ENCODE measurements at regions not wholly inside any gene's neighbourhood (a gene's known extent, or its start where the extent isn't known, plus 50 kb on each side); places are given as distances from the start of the nearest gene placed in this dataset.
A peak's percentile ranks its signal among the peaks of the same experiment; 100 is the strongest.
"Not testable (repeated sequence)": the region's sequence is repeated elsewhere in the genome, so short reads cannot be mapped to it uniquely, and the experiment has no call there.

DNA sequence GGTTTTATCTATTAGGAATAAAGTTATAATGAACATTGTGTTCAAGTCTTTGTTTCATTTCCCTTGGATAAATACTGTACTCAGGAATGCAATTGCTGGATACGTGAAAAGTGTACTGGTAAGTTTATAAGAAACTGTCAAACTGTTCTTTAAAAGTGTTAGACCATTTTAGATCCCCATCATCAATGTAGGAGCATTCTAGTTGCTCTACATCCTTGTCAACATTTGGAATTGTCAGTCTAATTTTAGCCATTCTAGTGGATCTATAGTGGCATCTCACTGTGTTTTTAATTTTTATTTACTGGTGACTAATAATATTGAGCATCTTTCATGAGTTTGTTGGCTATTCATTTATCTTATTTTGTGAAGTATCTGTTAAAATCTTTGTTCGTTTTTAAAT is 354.0 kb upstream of the NRP1 start:
- FAIRE-seq = no peak

DNA sequence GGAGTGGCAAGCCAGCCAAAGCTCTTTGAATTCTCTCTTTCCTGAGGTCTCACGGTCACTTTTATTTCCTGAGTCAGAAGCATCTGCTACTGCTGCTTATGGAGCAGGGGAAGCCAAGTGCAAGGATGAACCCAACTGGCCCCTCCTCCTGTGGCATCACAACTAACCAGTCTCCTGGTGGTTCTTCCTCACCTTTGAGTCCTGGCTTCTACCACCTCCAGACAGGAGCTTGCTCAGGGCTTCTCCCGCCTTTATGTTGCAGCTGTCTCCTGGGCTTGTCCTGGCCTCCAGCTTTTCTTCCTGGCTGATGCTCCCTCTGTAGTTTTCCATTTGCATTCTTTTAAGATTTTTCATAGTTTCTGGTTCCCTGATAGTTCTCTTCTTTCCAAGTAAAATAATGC is 349.7 kb upstream of the NRP1 start:
- FAIRE-seq = no peak

DNA sequence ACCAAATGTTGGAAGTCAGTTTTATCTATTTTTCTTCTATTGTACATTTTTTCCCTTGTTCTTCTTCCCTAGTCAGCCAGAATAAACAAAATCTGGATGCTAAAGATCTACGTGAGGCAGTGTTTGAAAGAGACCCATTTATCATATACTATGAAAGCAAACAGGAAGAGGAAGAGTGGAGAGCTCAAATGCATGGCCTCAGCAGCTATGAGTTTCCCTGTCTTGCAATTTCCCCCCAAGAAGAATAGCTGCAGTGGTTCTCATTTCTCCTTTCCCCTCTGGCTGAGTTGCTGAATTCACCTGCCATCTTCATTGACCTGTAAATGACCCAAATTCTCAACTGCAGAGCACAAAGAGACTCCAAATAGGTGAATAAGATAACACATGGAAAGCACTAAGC is 347.1 kb upstream of the NRP1 start:
- no peak for FAIRE-seq

DNA sequence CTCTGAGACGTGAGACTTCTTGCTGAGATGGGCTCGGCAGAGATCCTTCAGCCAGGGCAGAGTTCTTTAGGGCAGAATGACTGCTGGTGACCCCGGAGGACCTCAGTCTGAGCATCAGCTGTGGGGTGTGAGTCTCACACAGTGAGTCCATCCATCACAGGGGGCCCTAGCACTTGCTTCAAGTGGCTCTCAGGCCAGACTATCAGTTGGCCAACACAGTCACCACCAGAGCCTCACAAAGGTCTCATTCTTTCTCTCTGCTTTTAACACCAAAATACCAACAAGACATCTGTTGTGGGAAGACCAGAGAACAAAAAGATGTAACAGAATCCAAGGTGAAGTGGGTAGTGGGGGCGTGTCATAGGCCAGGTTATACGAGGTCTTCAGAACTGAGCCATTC is 345.6 kb upstream of the NRP1 start:
- no peak for FAIRE-seq

DNA sequence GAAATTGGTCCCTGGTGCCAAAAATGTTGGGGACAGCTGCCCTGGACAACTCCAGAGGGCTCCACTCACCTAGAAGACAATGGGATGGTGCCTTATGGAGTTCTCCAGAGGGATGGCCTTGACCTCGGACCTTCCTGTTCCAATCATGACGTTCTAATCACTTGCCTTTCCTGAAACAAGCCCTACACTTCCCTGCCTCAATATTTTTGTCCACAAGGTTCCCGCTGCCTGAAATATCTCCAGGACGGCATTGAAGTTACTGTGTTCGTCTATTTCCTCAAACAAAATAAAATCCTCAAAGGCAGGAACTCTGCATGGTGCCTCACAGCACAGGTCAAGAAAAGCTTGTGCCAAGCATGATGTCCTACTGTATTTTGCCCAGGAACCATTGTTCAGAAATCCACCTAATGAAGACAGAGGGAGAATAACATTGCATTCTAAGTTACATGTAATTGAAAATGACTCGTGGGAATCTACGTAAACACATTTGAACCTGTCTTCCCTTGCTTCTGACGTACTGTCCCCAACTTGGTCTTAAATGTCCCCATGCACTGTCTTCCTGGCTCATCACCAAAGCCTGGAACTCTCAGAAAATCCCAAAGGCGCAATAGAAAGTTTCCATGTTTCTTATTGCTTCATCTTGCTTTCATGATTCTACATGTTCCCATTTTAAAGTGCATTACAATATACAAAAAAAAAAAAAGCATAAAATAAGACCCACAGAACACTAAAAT is 342.3 kb upstream of the NRP1 start:
- FAIRE-seq = no peak

DNA sequence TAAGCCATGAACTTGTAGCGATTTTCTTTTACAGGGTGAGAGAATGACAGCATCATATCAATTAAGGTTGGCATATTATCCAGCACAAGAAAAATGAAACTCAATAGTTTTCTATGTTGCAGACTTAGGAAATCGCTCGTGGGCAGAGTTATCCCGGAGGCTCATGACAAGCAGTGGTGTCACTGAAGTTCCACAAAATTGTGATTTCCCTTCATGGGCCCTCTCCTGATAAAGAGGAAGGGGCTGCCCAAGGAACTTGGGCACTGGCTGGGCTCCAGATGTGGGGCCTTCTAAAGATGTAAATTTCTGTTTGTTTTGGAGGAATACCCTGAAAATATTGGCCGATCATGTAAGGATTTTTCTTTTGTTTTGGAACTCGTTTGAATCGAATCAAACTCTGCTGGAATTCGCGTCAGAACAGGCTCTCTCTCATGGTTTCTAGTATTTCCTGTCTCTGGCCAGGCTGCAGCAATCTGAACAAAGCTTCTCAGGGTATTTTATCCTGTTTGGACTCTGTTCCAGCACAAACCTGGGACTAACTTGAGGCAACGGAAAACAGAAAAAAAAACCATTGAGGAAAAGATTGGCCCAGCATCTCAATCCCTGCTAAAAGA is 340.6 kb upstream of the NRP1 start:
- no peak for FAIRE-seq

DNA sequence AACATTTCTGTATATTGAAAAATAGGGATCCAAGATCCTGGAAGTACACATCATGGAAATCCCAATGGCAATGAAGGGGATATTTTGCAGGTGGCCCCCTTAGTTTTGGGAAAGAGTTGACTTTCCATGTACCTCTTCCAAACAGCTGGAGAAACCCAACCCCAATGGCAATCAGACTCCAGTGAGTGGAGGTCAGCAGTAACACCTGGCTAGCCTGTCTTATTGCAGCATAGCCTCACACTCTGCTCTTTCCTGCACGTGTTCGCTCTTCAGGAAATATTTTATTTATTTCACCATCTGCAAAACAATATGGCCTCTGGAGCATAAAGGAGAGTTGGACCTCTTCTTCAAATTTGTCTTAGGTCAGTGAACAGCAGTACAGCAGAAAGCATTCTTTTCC is 340.0 kb upstream of the NRP1 start:
- no peak for FAIRE-seq

DNA sequence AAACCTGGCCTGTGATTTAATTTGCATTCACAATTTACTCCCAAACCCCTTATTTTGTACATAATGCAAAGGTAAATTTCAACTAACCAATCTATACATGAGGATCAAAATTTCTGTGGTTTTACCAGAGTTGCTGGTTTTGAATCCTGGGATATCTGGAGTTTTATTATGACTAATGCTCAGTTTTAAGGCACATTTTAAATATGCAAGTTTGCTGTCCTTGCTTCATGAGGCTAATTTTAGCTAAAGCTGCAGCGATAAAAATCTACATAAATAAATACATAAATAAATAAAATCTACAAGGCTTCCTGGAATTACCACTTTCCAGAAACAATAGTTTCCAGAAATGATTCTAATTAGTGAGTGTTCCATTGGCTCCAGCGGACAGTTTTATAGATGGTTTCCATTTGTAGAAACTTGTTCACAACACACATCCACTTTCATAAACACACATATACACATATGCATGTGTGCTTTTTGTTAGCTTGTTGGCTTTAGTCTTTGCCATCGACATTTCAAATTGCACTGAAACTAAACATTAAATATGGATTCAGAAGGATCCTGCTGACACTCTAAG is 339.5 kb upstream of the NRP1 start:
- peak; percentile 65 for FAIRE-seq

DNA sequence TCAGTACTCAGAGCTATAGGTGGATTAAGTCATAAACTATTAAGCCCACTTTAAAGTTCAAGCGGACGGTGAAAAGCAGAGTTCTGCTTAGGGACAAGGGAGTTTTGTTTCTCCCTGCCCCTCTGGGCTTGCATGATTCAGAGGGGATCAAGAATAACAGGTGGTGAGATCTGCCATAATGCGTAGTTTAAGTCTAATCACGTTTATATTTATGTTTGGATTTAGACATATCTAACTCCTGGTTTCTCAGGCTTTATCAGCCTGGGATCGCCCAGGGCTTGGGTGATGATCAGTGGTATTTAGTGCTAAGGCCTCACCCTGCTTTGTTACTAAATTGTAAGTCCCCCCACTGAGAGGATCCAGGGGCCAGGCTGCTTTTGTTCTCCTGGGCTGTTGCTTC is 335.4 kb upstream of the NRP1 start:
- no peak for FAIRE-seq

DNA sequence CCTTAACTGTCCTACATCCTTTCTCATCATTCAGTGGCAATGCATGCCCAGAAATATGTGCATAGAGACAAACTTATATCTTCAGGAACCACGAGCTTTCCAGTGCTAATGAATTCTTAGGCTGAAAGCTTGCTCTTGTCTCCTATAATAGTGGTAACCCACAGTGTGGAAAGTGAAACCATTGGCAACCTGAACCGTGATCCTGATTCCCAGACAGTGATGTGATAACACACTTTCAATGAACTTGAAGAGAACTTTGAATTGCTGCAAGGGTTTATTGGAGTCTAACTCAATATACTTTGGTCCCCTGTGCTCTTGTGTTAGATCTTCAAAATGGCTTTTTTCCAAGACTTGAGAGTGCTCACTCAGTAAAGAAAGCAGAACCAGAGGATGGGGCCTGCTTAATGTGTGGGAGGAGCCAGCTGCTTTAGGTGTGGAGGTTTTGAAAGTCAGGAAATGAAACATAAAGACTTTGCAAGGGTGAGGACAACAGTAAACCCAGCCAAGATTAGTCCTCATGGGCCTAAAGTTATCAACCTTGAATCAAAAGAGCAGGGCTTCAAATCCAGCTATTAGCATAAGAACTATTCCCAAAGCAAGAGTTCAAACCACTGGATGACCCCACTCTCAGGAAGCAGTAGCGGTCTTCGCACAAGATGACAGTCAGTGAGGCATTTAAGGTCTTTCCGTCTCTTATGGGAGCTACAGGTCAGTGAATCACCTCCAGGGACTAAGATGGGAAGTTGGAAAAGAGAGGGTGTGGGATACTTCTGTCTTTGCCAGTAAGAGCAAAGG is 332.4 kb upstream of the NRP1 start:
- no peak for FAIRE-seq

DNA sequence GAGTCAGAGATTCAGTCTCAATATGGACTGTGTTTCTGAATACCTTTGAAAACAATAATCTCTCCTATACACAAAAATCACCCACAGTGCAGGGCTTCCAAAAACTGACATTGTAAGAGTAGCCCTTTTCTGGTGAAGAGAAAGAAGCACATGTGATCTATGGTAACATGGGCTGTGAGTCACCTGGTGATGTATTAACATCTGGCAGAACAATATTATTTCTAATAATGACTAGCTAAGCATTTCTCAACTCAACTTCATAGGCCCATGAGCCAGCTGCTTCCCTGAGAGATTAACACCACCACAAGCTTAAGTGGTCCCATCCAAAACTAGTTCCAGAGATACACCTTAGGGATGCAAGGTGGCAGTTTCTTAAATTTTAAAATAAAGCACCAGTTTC is 331.0 kb upstream of the NRP1 start:
- FAIRE-seq = no peak

DNA sequence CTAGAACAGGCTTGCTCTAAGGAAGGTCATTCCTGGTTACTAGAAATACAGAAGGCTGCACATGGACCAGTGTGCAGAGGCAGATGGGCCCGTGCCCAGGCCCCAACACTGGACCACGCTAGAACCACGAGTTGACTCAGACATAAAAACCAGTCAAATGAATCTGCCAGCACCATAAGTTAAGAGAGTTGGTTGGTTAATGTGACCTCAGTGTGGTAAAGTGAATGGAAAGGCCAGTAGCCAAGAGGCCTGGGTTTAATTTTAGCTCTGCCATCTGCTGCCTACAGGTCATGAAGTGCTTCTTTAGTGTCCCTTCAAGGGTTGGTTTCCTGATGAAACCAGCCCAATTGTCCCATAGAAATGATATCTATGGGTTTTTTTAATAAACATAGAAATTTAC is 329.6 kb upstream of the NRP1 start:
- FAIRE-seq = no peak

DNA sequence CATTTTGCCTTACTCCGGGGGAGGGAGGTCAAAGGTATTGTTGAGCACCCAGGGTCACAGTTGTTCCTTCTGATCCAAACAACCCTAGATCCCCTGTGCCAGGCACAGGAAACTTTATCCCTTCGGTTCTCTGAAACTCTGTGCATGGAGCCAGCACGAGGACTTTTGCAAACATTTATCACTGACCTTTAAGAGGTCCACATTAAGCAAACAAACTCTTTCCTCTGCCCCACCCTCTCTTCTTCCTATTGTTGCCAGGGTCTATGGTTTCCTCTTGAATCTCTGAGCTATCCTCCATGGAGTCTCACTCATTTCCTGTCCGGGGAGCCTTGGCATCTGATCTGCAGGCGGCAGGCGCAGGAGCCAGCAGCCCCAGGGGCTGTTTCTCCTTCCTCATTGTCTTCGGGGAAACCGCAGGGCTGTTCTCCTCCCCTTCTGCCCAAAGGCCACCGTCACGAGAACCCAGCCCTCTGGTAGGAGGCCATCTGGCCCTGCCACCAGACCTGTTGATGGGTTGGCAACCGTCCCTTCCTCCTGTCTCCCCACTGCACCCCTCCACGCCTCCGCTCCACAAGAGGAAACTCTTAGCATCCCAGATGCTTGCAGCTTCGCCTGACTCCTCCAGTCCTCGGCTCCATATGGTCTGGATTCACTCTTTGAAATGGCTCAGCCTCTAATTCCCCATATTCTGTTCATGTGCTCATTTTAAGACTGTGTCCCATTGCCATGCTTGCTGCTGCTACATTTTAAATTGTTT is 327.3 kb upstream of the NRP1 start:
- FAIRE-seq = no peak

DNA sequence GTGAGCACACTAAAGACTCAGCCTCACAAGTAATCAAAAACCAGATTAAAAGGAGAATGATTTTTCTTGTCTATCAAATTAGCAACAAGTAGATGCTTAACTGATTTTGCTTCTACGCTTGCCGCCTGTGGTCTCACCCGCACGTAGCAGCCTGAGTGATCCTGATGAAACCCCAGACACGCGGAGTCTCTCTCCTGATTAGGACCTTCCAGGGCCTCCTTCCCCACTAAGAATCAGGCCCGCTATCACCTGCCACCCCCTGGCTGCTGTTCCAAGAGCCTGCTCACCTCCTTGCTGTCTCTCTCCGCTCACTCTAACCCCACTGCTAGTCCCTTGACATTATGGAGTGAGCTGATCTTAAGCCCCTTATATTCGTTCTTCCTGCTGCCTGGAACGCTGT is 325.9 kb upstream of the NRP1 start:
- no peak for FAIRE-seq

DNA sequence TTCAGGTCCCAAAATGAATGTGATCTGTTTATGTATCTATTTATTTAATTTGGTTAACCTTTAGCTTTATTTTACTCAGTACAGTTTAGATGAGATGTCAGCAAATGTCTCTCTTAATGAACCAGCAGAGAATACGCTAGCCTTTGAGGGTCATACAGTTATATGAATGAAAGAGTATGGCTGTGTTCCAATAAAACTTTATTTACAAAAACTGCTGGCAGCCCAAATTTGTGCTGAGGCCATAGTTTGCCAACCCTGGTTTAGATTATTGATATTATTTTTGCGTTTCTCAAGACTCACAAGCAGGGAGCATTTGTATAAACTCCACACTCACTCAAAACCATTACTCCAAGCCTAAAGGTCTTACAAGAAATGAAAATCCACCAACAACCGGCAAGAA is 323.4 kb upstream of the NRP1 start:
- no peak for FAIRE-seq

DNA sequence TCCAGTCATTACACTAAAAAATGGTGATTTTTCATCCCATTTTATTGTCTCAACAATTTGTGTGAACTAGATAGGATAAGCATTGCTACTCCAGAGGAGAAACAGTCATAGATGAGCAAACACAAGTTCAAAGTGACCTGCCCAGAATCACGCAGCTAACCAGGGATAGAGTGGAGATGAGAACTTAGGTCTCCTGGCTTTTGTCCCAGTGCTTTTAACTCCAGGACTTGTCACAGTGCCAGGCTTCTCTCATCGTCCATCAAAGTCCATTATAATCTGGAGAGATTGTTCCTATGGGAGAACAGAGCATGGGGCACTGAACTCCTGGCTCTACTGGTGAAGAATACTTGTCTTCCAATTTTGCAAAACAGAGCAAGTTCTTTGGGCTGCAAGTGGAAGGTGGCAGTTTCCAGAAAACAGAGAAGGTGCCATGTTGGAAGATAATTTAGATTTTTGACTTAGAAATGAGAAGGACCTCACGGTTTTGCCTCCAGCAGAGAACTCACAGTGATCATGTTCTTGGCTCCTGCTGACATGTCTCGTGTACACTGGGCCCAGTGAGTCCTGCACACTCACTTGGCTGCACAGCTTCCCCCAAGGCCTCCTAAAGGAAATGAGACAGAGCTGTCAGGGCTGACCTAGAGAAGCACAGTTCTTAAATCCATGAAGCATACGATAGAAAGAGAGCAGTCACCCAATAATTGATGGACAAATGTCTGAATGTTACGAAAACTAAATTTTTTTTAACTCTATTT is 322.9 kb upstream of the NRP1 start:
- FAIRE-seq = no peak

DNA sequence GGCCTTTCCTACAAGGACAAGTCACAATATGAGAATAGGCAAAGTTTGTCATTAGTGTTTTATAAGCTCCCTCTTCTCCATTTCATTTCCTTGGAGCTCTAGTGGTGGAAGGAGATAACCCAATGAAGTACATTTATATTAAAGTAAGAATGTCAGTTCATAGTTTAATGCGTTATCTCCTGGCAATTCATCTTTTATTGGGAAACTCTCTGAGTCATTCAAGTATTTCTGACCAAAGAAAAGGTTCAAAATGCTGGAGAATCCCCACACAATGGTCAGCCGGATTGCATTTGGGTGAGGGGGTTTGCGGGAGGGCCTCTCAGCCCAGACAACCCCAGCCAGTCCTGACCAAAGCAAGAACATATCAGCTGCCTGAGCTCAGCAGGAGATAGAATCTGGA is 321.5 kb upstream of the NRP1 start:
- no peak for FAIRE-seq

DNA sequence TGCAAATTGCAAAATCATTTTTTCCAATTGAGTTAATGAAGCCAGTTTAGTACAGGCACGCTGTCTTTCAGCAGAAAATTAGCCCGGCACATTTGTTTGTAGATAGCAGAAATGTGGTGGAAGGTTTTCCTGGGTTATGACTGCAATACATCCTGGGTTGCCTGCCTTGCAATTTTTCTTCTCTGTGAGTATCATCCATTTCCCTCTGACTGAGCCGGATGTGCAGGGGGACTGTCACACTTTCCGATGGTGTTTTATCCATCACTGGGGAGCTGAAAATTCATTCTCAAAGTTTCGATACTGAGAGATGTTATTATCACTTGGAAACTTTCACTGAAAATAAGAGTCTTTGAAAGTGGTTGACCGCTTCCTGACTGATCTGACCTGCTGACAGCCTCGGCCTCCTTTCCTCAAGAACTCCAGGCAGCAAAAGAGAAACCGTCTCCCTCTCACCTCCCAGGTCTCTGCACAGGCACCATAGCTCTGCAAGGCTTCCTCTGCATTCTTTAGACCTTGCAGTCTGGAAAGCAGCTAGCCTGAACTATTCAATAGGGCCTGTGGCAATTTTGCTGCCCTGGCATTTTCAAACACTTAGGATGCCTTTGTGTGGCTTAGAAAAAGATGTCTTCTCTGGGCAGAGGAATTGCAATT is 320.8 kb upstream of the NRP1 start:
- no peak for FAIRE-seq

DNA sequence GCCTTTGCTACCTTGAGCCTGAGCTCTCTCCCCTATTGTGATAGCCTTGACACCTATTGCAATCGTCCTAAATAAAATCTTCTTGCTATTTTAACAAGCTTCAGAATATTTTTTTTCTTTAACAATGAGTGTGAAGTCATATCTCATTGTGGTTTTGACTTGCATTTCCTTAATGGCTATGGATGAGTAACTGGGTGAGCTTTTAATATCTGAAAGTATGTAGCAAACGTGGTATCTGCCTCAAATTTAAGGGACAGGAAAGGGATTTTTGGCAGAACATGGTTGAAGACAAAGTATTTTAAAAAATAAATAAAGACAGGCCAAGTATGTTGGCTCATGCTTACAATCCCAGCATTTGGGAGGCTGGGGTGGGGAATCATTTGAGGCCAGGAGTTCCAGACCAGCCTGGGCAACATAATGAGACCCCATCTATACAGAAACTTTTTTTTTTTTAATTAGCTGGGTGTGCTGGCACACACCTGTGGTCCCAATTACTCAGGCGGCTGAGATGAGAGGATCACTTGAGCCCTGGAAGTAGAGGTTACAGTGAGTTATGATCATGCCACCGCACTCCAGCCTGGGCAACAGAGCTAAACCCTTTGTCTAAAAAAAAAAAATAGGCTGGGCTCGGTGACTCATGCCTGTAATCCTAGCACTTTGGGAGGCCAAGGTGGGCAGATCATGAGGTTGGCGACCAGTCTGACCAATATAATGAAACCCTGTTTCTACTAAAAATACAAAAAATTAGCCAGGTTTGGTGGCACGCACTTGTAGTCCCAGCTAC is 319.3 kb upstream of the NRP1 start:
- FAIRE-seq = no peak

DNA sequence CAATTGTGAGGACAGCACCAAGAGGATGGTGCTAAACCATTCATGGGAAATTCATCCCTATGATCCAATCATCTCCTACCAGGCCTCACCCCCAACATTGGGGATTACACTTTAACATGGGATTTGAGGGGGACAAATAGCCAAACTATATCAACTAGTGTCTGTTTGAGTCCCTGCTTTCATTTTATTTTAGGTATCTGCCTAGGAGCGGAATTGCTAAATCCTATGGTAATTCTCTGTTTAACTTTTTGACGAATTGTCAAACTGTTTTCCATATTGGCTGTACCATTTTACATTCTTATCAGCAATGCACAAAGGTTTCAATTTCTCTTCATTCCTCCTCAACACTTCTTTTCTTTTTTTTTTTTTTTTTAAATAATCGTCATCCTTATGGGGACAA is 318.4 kb upstream of the NRP1 start:
- no peak for FAIRE-seq

DNA sequence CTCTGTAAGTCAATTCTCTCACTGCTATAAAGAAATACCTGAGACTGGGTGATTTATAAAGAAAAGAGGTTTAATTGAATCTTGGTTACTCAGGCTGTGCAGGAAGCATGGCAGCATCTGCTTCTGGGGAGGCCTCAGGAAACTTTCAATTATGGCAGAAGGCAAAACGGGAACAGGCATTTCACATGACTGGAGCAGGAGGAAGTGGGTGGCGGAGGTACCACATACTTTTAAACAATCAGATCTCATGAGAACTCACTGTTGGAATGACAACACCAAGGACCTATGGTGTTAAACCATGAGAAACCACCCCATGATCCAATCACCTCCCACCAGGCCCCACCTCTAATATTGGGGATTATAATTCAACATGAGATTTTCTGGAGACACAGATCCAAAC is 315.7 kb upstream of the NRP1 start:
- not testable (repeated sequence) for FAIRE-seq
